GM10248 (cell line): ENCODE measurements at regions not wholly inside any gene's neighbourhood (a gene's known extent, or its start where the extent isn't known, plus 50 kb on each side); places are given as distances from the start of the nearest gene placed in this dataset.
"Not testable (repeated sequence)": the region's sequence is repeated elsewhere in the genome, so short reads cannot be mapped to it uniquely, and the experiment has no call there.

Source experiments
- CTCF ChIA-PET: fragments of 300-600 bp; sonication (Branson Sonifier 250); formaldehyde crosslinking; extraction: SDS; loops from one replicate; lab custom pipeline; 2021; ENCODE audit warnings: antibody characterized with exemption; lab: Yijun Ruan, JAX
- POLR2A ChIA-PET: fragments of 350-650 bp; sonication (Branson Sonifier 250); formaldehyde crosslinking; extraction: SDS; loops from one replicate; lab custom pipeline; 2020; ENCODE audit warnings: antibody characterized with exemption; lab: Yijun Ruan, JAX
- DNase-seq: peaks from one replicate; pipeline ENCODE4 v3.0.0; 2012; ENCODE audit errors: extremely low spot score
- CTCF ChIP-seq: IDR thresholded peaks from 2 replicates; pipeline ENCODE4 v1.5.1; 2012; ENCODE audit warnings: mild to moderate bottlenecking, low read depth; ENCODE audit errors: extremely low read depth, missing control alignments, control extremely low read depth

DNA sequence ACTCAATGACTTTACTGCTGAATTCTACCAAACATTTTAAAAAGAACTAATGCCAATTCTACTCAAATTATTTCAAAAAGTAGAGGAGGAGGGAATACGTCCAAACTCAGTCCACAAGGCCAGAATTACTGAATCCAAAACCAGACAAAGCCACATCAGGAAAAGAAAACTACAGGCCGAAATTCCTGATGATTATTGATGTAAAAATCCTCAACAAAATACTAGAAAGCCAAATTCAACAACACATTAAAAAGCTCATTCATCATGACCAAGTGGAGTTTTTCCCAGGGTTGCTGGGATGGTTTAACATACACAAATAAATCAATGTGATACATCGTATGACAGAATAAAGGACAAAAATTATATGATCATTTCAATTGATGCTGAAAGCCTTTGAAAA is 103.9 kb upstream of the UBE2E3 start:
- ChIA-PET POLR2A (no interaction called here), CTCF (no interaction called here)
- no peak for DNase-seq
- no peak for TF ChIP-seq CTCF

GRCh38 chr2:180873219-180873618 is 107.2 kb upstream of the UBE2E3 start:
- POLR2A ChIA-PET = no interaction called here
- no peak for DNase-seq
- TF ChIP-seq CTCF = no peak
- CTCF ChIA-PET = no interaction called here

DNA sequence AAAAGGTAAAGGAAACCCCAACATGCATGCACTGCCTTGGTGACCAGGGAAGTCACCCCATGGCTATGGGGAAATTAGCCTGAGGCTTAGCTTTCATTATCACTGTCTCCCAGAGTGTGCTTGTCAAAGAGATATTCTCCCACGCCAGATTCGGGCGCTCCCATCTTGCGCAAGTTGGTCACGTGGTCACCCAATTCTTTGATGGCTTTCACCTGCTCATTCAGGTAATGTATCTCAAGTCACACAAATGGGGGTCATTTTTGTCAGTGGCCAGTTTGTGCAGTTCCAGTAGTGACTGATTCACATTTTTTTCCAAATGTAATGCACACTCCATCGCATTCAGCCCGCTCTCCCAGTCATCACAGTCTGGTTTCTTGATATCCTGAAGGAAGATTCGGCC is 107.6 kb upstream of the UBE2E3 start:
- DNase-seq, CTCF ChIA-PET, POLR2A ChIA-PET: not testable (repeated sequence)

DNA sequence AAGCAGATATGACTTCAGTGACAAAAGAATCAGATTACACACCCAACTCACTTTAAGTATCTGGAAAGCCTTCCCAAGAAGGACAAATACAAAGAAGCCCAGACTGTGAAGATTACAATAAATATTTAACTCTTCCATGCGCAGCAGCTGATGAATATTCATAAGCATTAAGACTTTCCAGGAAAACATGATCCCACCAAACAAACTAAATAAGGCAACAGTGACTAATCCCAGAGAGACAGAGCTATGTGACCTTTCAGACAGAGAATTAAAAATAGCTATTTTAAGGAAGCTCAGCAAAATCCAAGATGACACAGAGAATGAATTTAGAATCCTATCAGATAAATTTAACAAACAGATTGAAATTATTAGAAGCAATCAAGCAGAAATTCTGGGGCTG is 108.2 kb upstream of the UBE2E3 start:
- no peak for TF ChIP-seq CTCF
- ChIA-PET POLR2A (no interaction called here), CTCF (no interaction called here)
- DNase-seq = no peak

GRCh38 chr2:180871649-180872048 is 108.8 kb upstream of the UBE2E3 start:
- no peak for TF ChIP-seq CTCF
- no peak for DNase-seq
- CTCF ChIA-PET = interaction anchor here (1.1 kb wide), 1 partner anchor 9 kb away, joined by 3 read pairs; no protein-coding TSS in a partner anchor
- POLR2A ChIA-PET = no interaction called here

GRCh38 chr2:180849851-180850250 is 130.6 kb upstream of the UBE2E3 start:
- TF ChIP-seq CTCF = no peak
- POLR2A ChIA-PET = no interaction called here
- no peak for DNase-seq
- CTCF ChIA-PET = no interaction called here

DNA sequence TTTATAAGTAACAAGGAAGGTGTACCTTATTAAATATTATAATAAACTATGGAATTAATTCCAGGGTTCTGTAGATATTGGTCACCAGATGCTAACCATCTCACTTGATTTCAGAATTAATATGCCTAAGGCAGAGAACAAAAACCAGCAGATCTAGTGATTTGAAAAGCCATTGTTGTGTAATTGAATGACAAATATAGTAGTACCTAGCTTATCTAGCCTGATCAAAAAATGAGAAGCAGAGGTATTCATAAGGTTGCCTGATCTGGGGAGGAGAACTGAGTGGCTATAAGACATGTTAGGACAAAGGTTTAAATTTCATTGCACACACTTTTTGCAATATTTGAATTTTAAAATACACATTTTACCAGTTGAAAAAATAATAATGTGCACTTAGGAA is 132.0 kb upstream of the UBE2E3 start:
- no peak for TF ChIP-seq CTCF
- ChIA-PET POLR2A (no interaction called here), CTCF (interaction anchor here (0.7 to 1.1 kb wide), 3 partner anchors 8 to 53 kb away, joined by 3 to 4 read pairs (median 3); no protein-coding TSS in a partner anchor)
- DNase-seq = no peak
